ENCODE measurements at regions not wholly inside any gene's neighbourhood (a gene's known extent, or its start where the extent isn't known, plus 50 kb on each side); places are given as distances from the start of the nearest gene placed in this dataset.
"Not testable (repeated sequence)": the region's sequence is repeated elsewhere in the genome, so short reads cannot be mapped to it uniquely, and the experiment has no call there.

DNA sequence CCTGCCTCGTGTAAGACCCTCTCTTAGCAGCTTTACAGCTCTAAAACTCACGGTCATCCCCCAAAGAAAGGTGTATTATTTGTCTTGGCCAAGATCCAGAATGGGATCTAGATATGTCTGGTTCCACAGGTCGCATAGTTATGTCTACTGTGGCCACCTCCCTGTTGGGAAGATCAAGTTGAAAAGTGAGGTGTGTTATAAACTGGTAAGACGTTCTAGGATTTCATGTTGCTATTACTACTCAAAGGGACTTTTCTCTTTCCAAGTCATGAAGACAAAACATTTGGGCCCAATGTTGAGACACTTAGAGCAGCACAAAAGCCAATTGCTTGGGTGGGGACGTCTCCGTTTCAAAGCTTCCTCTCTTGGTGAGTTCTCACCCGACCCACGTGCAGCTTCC is 766.0 kb downstream of the RNF144A start:
- no peak for DNase-seq (ENCODE audit: low read depth)

DNA sequence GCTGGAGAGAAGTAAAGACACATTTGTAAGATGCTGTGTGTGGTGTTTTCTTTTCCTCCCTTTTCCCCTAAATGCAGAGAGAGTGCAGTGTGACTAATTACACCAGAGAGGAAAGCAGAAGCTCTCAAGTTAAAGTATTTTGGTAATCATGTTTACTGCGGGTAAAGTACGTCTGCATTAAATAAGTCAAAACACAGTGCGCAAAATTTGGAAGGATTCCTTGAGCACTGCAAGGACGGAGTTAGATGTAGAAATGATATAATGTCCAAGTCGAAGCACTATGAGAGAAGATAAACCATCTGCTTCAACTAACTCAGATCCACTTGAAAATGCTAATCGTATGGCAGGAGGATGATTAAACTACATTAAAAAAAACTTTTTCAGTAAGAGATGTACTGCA is 766.5 kb downstream of the RNF144A start:
- no peak for DNase-seq (ENCODE audit: low read depth)

DNA sequence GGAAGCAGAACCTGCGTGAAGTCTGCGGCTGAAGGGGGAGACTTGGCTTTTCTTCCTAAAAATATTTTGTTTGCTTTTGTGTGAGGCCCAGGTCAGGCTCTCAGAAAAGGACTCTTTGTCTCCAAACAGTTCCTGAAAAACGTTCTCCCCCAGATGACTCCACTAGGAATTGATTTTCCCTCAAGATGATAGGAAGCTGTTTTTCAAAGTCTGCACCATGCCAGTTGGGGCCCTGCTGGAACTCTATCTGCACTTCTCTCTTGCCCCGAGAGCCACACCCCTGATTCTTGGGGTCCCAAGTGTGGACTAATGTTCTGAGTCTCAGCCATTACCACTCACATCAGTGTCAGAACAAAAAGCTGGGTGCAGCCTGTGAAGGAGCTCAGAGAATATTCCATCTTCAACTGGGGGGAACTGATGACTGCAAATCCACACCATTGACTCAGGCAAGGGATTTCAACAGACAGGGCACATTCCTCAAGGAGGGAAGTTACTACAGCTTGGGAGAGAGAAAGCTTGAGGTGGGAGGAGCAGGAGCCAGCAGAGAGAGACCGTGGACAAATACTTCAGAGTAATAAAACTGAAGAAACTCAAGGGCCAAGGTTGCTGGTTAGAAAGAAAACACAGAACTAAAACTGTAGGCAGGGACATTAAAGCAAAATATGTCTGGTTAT is 768.3 kb downstream of the RNF144A start:
- no peak for DNase-seq (ENCODE audit: low read depth)

DNA sequence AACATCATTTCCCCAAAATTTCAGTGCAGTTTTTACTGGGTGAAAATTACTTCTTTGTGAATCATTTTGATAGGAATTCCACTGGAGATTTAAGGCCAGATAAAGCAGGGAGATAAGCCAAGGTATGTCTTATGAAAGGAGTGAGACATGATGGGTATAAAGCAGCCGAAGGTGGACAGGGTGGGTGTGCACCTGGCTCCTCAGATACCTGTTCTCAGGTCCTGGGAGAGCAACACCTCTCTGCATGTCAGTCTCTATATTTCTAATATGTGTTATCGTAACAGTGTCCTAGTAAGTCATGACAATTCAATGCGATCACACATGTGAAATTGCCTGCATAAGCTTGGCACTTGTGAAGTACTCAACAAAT is 768.8 kb downstream of the RNF144A start:
- DNase-seq (ENCODE audit: low read depth), result no peak

DNA sequence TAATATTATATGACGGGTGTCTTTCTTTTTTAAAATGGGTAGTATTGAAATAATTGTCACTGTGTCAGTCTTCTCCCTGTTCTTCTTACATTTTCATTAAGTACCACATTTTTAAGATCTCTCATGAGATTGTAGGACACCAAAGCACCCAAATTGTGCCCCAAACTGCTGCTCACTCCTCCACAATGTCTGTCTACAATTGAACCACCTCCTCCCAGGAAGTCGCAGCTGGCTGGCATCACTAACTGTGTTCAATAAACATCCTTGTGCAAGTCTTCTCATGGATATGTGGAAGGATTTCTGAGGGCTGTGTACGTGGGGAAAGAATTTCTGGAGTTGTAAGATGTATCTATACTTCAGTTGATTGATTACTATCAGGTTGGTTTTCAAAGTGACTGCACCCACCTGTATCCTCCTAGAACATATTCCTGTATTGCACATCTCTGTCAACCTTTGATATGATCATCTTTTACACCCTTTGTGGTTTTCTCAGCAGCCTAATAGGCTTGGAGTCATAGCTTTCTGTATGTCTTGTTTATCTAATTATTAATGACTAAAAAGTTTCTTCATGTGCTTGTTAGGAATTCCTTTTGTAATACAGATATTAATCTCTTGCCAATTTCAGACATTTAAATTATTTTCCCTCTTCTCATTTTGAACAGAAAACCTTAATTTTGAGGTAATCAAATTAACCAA is 774.9 kb downstream of the RNF144A start:
- no peak for DNase-seq (ENCODE audit: low read depth)

DNA sequence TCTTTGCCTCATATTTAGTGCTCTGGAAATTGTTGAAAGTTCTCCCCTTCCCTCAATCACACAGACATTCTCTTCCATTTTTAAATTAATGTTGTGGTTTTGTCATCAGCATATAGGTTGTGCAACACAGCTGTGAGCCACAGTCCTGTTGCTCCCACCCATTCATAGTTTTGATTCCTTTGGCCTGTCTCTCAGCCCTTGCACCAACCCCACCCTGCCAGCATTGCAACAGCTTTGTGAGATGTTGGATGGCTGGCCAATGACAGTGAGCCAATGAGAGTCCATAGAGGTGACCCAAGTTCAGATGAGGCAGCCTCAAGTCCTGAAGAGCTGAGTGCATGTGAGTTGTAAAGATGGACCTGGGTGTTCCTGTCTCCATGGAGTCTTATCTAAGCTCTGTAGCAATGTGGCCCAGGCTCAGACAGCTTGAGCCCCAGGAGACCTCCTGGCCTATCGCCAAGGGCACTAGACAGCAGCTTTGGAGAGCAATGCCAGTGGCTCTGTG is 775.5 kb downstream of the RNF144A start:
- DNase-seq (ENCODE audit: low read depth), result no peak

DNA sequence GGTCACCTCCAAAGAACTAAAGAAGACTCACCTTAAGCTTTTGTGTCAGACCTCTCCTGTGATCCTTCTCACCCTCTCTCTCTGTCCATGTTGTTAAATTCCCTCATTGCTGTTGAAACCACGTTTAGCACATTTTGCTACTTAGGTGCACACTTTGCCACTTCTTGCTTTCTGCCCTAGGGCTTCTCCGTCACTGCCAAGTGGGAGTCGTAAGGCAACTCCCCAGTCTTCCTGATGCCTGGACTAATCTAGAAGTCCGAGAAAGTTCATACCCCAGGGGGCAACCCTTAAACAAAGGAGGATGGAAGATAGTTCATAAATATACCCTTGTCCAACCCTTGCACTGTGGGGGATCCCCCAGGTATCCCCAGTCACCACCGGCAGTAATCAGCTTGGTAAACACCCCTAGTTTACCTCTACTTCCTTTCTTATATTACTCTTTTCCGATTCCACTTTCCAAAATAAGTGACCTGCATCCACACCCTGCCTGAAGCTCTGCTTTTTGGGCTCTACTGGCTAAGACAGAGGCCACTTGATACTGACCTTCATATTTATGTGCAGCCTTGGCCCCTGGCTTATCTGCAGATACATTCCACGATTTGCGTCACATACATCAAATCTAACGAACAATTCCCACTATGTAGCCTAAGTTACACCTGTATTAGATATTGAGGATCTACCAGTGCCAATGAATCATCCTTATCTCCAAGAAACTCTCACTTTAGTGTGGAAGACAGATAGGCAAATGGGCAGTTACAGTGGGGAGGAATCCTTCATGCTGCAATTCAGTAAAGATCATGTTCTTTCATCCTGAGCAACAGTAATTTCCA is 776.2 kb downstream of the RNF144A start:
- DNase-seq (ENCODE audit: low read depth), result no peak

DNA sequence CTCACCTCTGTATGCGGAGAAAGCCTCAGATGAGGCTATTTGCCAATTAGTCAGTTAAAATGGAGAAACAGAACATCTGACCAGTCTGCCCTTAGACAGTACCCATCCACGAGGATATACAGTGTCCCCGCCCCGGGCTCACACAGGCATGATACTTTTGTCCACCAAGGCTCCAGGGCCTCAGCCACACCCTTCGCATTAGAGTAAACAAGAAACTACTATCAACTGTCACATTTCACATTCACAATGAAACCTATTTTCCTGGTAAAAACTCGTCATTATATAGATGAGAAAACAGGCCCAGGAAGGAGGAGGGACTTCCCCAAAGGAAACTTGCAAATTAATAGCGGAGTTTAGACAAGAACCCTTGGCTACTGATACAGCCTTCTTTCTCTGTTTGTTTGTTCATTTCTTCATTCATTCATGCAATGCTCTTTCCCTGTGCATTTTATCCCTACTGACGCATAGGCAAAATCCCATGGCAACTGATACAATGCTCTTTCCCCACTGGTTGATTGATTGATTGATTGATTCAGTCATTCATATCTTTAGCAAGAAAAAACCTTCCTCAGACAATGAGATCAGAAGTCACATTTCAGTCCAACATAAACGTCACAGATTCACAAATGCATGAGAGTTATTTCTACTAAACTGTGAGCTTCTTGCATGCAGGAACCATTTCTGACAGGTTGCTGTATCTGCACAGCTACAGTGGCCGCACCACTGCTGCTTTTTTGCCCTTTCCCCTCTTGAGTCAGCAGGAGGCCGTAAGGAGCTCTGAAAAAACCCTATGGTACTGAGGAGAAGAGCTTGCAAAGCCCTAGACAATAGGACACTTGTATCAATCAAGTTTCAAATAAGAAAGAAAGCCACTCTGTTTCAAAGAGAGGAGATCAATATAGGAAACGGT is 777.1 kb downstream of the RNF144A start:
- no peak for DNase-seq (ENCODE audit: low read depth)

DNA sequence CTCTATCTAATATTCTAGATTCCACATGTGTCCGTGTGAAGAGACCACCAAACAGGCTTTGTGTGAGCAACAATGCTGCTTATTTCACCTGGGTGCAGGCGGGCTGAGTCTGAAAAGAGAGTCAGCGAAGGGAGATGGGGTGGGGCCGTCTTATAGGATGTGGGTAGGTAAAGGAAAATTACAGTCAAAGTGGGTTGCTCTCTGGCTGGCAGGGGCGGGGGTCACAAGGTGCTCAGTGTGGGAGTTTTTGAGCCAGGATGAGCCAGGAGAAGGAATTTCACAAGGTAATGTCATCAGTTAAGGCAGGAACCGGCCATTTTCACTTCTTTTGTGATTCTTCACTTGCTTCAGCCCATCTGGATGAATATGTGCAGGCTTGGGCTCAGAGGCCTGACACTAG is 779.3 kb downstream of the RNF144A start:
- DNase-seq (ENCODE audit: low read depth), result not testable (repeated sequence)

DNA sequence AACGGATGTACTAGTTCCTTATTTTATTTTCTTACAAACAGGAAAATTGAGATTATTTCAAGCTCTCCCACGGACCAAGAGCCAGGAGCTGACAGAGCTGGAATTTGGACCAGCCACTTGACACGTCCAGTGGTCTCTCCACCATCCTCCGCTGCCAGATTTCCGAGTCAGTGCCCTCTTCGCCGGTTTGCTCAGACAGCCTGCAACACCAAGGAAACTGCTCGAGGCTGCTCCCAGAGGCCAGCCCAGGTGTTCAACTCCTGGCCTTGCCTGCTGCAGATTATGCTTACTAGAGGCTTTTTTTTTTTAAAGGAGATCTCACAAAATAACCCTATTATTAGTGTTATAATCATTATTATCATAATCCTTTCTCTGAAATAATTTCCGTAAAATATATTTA is 779.8 kb downstream of the RNF144A start:
- no peak for DNase-seq (ENCODE audit: low read depth)

DNA sequence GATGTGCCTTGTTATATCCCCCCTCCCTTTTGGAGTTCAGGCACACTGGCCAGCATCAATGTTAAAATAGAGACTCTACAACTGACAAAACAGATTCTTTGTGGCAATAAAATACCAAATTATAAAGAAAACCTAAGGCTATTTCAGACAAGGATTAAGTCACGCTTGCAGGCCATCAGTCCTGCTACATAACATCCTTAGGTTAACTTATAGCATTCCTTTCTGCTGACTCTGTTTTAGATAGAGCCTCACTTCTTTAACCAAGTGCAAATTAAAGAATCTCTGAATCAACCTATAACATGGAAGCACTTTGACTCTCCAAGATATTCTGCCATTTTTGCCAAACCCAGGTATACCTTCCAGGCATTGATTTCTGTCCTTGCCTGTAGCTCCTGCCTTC is 784.6 kb downstream of the RNF144A start:
- DNase-seq (ENCODE audit: low read depth), result no peak

DNA sequence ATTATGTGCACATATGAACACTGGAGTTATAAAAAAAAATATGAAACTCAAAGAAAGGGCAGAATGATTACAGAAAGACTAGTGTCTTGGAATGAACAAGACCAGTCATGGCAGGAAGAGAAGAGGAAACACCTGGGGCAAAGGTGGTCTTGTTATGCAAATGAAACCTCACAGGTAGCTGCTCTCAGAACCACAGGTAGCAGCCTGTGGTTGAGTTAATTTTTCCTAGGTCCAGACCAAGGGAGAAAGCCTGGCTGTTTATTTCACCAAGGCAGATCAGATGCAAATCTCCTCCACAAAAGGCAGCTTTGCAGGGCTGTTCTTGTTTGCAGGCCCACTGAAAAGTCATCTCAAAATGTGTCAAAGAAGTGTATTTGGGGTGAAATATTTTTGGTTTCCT is 785.8 kb downstream of the RNF144A start:
- DNase-seq (ENCODE audit: low read depth), result no peak

DNA sequence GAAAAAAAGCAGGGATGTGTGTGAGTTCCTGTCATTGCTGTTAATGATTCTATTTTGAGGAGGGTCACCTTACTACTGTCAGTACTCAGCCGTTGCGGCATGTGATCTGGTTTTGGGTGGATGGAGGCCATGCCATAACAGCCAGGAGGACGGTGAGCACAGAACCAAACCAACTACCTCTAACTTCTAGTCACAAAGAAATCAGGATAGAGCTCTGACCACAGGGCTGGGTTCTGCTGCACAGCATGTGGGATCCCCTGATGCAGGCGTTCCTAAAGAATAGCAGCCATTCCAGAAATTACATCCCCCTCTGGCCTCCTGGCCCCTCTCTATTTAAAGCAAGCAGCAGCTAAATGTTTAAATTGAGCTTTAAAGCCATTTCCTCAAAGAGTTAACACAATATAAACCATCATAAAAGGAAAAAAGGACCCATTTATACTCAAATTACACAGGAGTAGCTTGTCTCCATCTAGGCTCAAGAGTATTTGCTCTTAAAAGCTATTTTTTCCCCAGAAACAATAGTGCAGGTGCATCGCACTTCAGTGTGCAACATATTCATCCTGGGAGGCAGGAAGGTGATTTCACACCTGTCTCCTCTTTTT is 786.4 kb downstream of the RNF144A start:
- no peak for DNase-seq (ENCODE audit: low read depth)

DNA sequence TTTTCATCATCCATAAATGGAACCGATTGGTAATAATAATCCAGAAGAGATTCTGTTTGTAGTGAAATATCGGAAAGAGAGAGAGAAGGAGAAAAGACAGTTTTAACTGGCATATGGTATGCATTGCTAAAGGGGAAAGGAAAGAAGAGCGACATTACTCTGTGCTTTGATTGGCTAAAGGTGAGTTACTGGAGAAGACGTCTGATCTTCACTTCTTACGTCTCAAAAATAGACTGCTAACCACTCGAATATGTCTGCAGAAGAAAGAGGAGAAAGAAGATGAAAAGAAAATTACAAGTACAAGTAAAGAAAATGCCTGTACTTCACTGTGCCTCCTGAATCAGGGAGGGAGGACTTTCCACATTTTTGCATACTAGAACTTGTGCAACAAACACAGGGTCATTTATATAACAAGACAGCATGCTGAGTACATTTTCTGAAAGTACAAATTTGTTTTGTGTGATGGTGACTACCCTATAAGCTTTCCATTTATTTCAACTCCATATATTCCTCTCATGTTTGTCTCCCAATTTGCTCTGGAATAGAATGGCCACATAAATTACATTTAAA is 787.2 kb downstream of the RNF144A start:
- DNase-seq (ENCODE audit: low read depth), result no peak

DNA sequence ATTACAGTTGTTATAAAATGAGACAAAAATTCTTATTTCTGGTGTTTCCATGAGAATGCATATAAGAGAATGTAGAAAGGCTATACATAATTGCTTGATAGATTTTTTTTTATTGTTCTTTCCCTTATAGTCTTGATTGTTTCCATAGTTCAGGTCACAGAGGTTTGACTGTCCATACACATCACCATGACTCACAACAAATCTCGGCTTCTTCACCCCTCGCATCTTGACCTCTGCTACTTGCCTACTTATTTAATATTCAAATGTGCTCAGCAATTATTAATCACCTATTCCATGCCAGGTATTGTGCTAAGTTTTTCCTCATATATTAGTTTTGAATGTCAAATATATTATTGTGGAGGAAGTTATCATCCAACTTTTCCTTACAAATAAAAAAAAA is 789.6 kb downstream of the RNF144A start:
- no peak for DNase-seq (ENCODE audit: low read depth)

DNA sequence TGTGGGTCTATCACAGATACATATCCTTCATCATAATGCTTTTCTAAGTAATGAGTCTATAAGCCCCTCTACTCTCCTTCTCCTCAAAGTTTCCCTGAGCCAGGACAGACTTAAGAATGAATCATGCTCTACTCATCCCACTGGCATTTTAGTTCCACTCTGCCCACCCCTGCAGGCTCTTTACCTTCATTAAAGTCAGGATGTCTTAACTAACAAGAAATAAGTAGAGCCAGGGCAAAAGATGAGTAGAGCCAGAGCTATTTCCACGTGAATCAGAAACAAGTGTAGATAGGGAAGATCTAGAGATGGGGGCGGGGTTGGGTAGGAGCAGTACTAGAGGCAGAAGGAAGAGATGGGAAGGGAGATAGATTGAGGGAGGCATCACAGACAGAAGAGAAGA is 790.5 kb downstream of the RNF144A start:
- DNase-seq (ENCODE audit: low read depth), result no peak

DNA sequence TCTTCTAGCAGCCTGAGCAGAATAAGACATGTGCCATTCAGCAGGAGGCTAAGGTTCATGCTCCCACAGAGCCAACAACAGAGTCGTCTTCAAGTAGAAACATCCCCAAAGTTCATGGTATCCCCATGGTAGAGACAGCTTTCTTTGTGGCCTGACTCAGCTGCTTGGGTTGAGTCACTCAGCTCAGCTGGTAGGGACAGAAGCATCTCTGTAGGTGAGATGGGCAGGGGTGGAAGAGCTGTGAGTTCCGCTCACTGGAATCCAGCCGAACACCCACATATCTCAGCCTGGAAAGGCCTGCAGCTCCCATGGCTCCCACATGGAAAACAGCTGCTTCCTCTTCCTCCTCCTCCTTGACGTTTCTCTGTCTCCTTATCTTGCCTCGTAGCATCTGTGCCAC is 792.7 kb downstream of the RNF144A start:
- DNase-seq (ENCODE audit: low read depth), result no peak

DNA sequence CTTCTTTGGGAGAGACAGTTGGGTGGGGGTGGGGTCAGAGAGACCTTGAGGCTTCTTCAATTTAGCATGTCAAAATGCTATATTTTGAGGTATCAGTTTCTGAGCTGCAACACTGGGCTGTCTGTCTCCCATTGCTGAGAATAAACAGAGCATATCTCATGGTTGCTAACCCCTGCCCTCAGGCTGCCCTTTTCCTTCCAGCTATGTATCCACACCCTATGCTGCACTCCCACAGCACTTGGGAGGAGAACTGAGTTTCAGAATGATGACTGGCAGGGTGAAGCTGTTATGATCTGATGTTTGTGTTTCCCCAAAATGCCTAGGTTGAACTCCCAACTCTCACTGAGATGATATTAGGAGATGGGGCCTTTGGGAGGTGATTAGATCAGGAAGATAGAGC is 794.0 kb downstream of the RNF144A start:
- no peak for DNase-seq (ENCODE audit: low read depth)

DNA sequence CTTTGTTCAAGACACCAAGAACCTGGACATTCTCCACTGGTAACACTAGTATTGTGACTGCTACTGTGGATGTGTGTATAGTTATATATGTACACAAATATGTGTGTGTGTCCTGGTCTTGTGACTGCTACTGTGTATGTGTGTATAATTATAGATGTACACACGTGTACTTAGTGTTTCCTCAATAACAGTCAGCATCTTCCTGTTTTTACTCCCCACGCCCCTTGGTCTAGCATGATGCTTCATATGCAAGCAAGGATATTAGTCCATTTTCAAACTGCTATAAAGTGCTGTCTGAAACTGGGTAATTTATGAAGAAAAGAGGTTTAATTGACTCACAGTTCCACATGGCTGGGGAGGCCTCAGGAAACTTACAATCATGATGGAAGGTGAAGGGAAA is 802.7 kb downstream of the RNF144A start:
- no peak for DNase-seq (ENCODE audit: low read depth)

DNA sequence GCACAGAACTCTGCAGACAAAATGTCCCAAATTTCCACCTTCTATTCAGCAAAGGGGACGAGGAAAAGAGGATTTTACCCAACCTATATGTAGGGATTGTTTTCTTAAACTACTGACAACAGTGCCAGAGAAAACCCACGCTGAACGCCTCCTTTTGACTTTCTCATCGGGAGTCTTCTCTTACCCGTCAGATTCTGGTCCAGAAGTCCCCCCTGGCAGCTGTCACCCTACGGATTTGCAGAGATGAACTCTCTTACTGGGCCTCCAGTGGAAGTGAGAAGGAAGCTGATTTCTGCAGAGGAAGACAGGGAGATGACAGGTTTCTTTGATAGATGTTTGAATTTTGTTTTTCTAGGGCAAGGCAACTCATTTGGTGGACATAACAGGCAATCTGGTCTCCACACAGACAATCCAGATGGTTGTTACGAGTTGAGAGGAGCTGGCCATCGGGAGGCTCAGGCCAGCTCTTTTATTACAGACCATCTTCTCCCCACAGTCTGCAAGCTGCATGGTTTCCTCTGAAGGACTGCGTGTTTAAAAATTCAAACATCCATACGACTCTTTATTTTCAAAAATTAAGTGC is 804.3 kb downstream of the RNF144A start:
- DNase-seq (ENCODE audit: low read depth), result no peak

Measured in stimulated activated CD8-positive, alpha-beta memory T cell treated with anti-CD3 and anti-CD28 coated beads, Interleukin-12 subunit alpha, Interleukin-12 subunit beta, amount 100 ng/mL, for 4 hours (primary cell).